Activated naive CD8-positive, alpha-beta T cell treated with anti-CD3 and anti-CD28 coated beads, Interleukin-2, amount 50 U/mL, for 24 hours (primary cell): ENCODE measurements at regions not wholly inside any gene's neighbourhood (a gene's known extent, or its start where the extent isn't known, plus 50 kb on each side); places are given as distances from the start of the nearest gene placed in this dataset.

Experiments used
- ATAC-seq: fragments of 150-1000 bp; cut with Tn5 transposase; one replicate; pipeline ENCODE4 v1.10.0; 2021
- DNase-seq: peaks from one replicate; pipeline ENCODE4 v3.0.0; 2021
- H3K27ac Mint-ChIP-seq: one replicate; pipeline ENCODE4 v1.8.0; 2021; ENCODE audit warnings: mild to moderate bottlenecking, mixed read lengths
- H3K27me3 Mint-ChIP-seq: one replicate; pipeline ENCODE4 v1.8.0; 2021; ENCODE audit warnings: mixed read lengths
- H3K36me3 Mint-ChIP-seq: one replicate; pipeline ENCODE4 v1.8.0; 2021; ENCODE audit warnings: low read depth, mixed read lengths
- H3K4me1 Mint-ChIP-seq: one replicate; pipeline ENCODE4 v1.8.0; 2021; ENCODE audit warnings: mixed read lengths
- H3K4me3 Mint-ChIP-seq: one replicate; pipeline ENCODE4 v1.8.0; 2021; ENCODE audit warnings: mild to moderate bottlenecking, moderate library complexity, mixed read lengths
- H3K9me3 Mint-ChIP-seq: one replicate; pipeline ENCODE4 v1.8.0; 2021; ENCODE audit warnings: mixed read lengths

DNA sequence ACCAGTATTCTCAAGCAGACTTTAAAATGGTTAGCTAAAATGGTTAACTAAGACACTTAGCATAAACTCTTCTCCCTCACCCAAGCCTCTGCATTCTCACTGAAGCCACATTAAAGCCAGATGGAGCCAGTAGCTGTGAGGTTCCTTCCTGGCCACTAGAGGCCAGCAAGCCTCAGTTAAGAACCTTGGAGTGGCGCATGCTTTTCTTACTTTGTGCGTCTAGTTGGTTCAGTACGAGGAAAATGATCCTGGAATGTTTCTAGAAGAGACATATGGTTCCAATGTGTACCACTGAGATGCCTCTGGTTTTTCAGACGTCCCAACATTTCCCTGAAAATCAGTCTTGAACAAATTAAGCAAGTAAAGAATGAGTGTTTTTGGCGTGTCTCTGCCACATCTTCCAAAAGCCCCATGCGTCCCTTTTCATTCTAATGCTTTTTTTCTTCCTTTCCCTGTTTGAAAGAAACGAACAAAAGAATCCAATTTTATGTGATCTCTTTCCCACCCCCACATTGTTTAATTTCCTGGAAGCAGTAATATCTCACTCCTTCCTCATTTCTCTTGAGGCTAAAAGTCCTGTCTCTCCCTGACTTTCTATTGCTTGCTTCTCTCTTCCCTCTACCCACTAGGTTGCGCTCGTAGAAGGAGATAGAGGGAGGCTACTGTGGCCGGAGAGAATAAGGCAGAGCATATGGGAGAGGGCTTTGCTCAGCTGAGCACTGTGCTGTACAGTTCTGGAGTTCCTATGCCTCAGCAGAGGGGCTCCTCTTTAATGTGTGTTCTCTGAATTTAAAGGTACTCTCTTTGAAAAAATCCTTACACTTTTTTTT is 82.9 kb upstream of the TAB3 start:
- Mint-ChIP-seq H3K36me3 (no peaks in the 10 kb centered on the region), H3K9me3 (no peaks in the 10 kb centered on the region), H3K27ac (no peak overlapping the region), H3K4me1 (peaks cover 14% of the 10 kb centered on the region), H3K27me3 (no peaks in the 10 kb centered on the region), H3K4me3 (peak overlapping the region; percentile 59)
- DNase-seq (peak; percentile 2), ATAC-seq (peak; percentile 75)

DNA sequence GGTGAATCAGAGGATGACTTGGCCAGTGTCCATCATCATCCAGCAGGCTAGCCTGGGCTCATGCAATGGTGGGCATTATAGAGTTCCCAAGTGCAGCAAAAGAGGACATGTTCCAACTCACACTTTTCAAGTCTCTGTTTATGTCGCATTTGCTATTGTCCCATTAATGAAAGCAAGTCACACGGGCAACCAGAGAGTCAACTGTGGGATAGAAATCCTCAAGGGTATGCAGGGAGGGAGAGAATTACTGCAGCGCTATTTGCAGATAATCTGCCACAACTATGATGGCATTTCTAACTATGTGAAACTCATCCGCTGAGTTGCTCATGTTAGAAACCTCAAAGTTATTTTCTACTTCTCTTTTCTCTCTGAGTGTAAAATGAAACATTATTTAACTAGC is 78.5 kb upstream of the TAB3 start:
- ATAC-seq, result no peak
- no peak overlapping the region for H3K27ac Mint-ChIP-seq
- no peak overlapping the region for H3K4me3 Mint-ChIP-seq
- no peaks in the 10 kb centered on the region for H3K27me3 Mint-ChIP-seq
- H3K36me3 Mint-ChIP-seq, result no peaks in the 10 kb centered on the region
- no peaks in the 10 kb centered on the region for H3K9me3 Mint-ChIP-seq
- peaks cover 5% of the 10 kb centered on the region for H3K4me1 Mint-ChIP-seq
- DNase-seq, result no peak

DNA sequence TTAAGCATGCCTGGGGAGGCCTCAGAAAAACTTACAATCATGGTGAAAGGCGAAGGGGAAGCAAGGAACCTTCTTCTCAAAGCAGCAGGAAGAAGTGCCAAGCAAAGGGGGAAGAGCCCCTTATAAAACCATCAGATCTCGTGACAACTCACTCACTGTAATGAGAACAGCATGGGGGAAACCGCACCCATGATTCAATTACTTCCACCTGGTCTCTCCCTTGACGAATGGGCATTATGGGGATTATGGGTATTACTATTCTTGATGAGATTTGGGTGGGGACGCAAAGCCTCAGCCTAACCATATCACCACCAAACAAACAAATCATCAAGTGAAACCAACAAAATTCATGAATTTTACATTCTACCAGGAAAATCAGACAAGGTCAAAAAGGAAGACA is 76.7 kb upstream of the TAB3 start:
- Mint-ChIP-seq H3K4me1 (no peaks in the 10 kb centered on the region), H3K27ac (no peak overlapping the region), H3K9me3 (no peaks in the 10 kb centered on the region), H3K27me3 (no peaks in the 10 kb centered on the region), H3K4me3 (no peak overlapping the region), H3K36me3 (no peaks in the 10 kb centered on the region)
- DNase-seq (no peak), ATAC-seq (no peak)

DNA sequence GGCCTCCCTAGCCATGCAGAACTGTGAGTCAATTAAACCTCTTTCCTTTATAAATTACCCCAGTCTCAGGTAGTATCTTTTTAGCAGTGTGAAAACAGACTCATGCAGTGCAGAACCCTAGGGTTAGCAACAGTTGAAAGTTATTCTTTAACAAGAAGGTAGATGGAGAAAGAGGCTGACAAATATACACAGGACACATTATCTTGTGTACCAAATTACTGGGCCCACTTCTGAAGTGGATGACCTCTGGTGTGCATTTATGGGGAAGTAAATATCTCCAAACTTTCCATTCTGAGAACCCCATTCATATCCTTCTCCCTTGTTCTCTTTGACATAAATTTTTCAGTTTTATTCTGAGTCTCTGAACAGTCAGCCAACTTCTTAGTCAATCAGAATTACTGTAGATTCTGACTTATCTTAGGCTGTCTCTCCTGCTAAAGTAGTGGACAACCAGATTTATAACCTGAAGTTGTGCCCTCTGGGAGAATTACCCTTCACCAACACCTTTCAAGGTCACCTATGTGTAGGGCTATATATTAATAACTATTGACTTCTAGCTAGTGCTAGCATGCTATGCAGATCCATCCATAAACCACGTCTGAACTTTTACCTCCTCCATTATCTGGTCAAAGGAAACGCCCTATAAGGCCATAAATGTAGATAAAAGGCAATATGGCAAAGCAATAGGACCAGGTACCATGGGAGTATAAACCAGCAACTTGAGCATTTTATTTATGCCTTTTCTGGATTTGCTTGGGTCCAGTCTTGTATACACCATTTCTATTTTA is 72.5 kb upstream of the TAB3 start:
- DNase-seq, result no peak
- H3K36me3 Mint-ChIP-seq, result no peaks in the 10 kb centered on the region
- no peaks in the 10 kb centered on the region for H3K27me3 Mint-ChIP-seq
- no peaks in the 10 kb centered on the region for H3K9me3 Mint-ChIP-seq
- no peak overlapping the region for H3K27ac Mint-ChIP-seq
- no peaks in the 10 kb centered on the region for H3K4me1 Mint-ChIP-seq
- ATAC-seq, result no peak
- H3K4me3 Mint-ChIP-seq, result no peak overlapping the region

DNA sequence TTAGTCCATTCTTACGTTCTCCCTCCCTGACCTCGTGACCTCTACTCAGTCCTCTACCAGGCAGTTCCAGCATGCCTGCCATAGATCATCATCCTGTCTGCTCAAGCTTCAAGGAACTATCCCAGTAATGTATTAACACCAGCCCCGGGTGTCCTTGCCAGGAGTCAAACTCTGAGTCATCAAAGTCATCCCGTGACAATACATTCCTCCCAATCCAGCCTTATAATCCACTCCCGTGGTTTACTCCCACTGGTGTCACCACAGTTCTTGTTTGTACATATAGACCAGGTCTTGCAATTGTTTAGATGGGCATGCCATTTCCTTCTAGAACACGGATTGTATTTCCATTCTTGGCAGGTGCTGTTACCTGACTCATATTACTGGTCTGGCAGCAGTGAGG is 68.7 kb upstream of the TAB3 start:
- ATAC-seq (no peak), DNase-seq (no peak)
- Mint-ChIP-seq H3K36me3 (no peaks in the 10 kb centered on the region), H3K9me3 (no peaks in the 10 kb centered on the region), H3K4me1 (no peaks in the 10 kb centered on the region), H3K27me3 (no peaks in the 10 kb centered on the region), H3K27ac (no peak overlapping the region), H3K4me3 (no peak overlapping the region)

DNA sequence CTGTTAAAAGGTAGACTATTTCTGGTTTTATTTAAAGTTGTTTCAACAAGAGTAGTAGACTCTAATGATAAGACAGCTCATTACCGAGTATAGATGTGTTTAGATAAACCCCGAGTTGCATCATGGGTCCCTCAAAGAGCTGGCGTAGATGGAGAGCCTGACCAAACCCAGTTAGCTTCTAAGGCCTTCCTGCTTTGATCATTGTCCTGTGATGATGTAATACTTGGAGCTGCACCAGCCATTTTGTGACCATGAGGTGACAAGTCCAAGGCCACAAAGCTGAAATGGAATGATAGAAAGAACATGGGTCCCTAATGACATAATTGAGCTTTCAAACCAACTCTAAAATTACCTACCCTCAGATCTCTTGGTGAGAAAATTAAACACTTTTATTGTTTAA is 66.6 kb upstream of the TAB3 start:
- DNase-seq (no peak), ATAC-seq (no peak)
- no peaks in the 10 kb centered on the region for H3K27me3 Mint-ChIP-seq
- peaks cover 5% of the 10 kb centered on the region for H3K9me3 Mint-ChIP-seq
- H3K4me3 Mint-ChIP-seq, result no peak overlapping the region
- no peak overlapping the region for H3K27ac Mint-ChIP-seq
- H3K36me3 Mint-ChIP-seq, result no peaks in the 10 kb centered on the region
- no peaks in the 10 kb centered on the region for H3K4me1 Mint-ChIP-seq

- ATAC-seq, result no peak
- no peak overlapping the region for H3K27ac Mint-ChIP-seq
Observed at GRCh38 chrX:30951003-30951402, 61.9 kb upstream of the TAB3 start.

DNA sequence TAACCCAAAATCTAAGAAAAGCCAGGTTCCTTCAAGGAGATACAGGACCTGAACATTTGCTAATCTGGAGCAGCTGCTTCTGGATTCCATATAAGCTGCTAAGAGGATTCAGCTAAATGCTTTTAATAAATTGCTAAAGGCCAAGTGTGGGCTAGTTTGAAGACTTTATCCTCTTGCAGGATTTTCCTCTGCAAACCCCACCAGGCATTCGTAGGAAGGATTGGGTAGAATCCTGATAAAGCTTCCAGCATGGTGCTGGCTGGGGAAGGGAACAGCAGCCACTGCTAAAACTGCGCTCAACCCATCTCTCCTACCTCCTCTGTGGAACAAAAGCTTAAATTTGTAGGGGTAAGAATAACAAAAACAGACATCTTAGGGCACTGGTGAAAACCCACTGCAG is 61.3 kb upstream of the TAB3 start:
- no peaks in the 10 kb centered on the region for H3K27me3 Mint-ChIP-seq
- DNase-seq, result no peak
- H3K27ac Mint-ChIP-seq, result no peak overlapping the region
- peaks cover 5% of the 10 kb centered on the region for H3K9me3 Mint-ChIP-seq
- no peak overlapping the region for H3K4me3 Mint-ChIP-seq
- no peak for ATAC-seq
- no peaks in the 10 kb centered on the region for H3K4me1 Mint-ChIP-seq
- no peaks in the 10 kb centered on the region for H3K36me3 Mint-ChIP-seq

More at GRCh38 chrX:30951003-30951402, 61.9 kb upstream of the TAB3 start:
- Mint-ChIP-seq H3K9me3 (peaks cover 5% of the 10 kb centered on the region), H3K4me1 (no peaks in the 10 kb centered on the region), H3K4me3 (no peak overlapping the region), H3K36me3 (no peaks in the 10 kb centered on the region), H3K27me3 (no peaks in the 10 kb centered on the region)
- no peak for DNase-seq

DNA sequence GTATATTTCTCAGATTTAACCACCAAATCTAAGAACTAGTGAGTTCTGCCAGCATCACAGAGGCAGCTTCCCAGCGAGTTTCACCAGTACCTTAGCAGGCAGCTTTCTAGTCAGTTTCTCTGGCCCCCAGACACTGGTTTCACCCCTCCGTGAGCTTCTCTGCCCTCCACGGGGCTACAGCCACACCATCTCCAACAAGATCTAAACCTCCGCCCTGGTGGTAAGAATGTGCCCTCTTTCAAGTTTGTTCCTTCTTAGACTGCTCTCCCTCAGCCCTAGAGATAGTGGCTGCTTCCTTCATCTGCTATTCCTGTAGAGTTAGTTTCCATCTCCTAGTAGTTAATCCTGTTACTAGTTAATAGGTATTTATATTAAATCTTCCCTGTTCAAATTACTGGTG is 60.5 kb upstream of the TAB3 start:
- DNase-seq, result no peak
- ATAC-seq, result no peak
- no peaks in the 10 kb centered on the region for H3K27me3 Mint-ChIP-seq
- no peaks in the 10 kb centered on the region for H3K4me1 Mint-ChIP-seq
- peaks cover 5% of the 10 kb centered on the region for H3K9me3 Mint-ChIP-seq
- H3K27ac Mint-ChIP-seq, result no peak overlapping the region
- H3K4me3 Mint-ChIP-seq, result no peak overlapping the region
- H3K36me3 Mint-ChIP-seq, result no peaks in the 10 kb centered on the region

- H3K4me1 Mint-ChIP-seq, result no peaks in the 10 kb centered on the region
- H3K9me3 Mint-ChIP-seq, result peaks cover 5% of the 10 kb centered on the region
- no peaks in the 10 kb centered on the region for H3K36me3 Mint-ChIP-seq
- ATAC-seq (no peak), DNase-seq (no peak)
- no peak overlapping the region for H3K27ac Mint-ChIP-seq
- no peaks in the 10 kb centered on the region for H3K27me3 Mint-ChIP-seq
- no peak overlapping the region for H3K4me3 Mint-ChIP-seq
Observed at GRCh38 chrX:30948626-30949025, 59.6 kb upstream of the TAB3 start.

GRCh38 chrX:30948051-30948450 is 59.0 kb upstream of the TAB3 start:
- Mint-ChIP-seq H3K36me3 (no peaks in the 10 kb centered on the region), H3K27ac (no peak overlapping the region), H3K9me3 (peaks cover 5% of the 10 kb centered on the region), H3K27me3 (no peaks in the 10 kb centered on the region), H3K4me3 (no peak overlapping the region), H3K4me1 (no peaks in the 10 kb centered on the region)
- ATAC-seq, result no peak
- no peak for DNase-seq

DNA sequence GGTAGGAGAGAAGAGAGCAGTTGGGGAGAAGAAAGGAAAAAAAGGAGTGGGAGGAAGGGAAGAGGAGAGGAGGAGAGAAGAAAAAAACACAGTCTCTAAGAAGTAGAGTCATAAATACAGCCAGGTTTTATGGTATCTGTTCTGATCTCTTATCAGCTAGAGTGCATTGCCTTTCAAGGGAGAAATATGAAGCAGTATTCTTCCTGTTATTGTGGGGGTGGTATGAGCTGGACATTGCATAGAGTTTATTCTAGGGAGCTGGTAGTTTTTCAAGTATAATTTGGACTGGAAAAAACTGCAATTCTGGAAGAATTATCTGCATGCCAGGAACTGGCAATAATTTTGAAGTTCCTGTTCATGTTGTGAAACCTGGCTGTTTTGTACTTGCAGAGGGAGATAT is 54.9 kb upstream of the TAB3 start:
- no peak for DNase-seq
- no peak overlapping the region for H3K4me3 Mint-ChIP-seq
- no peaks in the 10 kb centered on the region for H3K27me3 Mint-ChIP-seq
- no peak overlapping the region for H3K27ac Mint-ChIP-seq
- H3K36me3 Mint-ChIP-seq, result no peaks in the 10 kb centered on the region
- ATAC-seq, result no peak
- H3K4me1 Mint-ChIP-seq, result no peaks in the 10 kb centered on the region
- no peaks in the 10 kb centered on the region for H3K9me3 Mint-ChIP-seq

GRCh38 chrX:30941898-30942297 is 52.8 kb upstream of the TAB3 start:
- H3K9me3 Mint-ChIP-seq, result no peaks in the 10 kb centered on the region
- no peak overlapping the region for H3K27ac Mint-ChIP-seq
- no peak for ATAC-seq
- no peaks in the 10 kb centered on the region for H3K36me3 Mint-ChIP-seq
- H3K4me3 Mint-ChIP-seq, result no peak overlapping the region
- no peak for DNase-seq
- H3K4me1 Mint-ChIP-seq, result no peaks in the 10 kb centered on the region
- no peaks in the 10 kb centered on the region for H3K27me3 Mint-ChIP-seq

DNA sequence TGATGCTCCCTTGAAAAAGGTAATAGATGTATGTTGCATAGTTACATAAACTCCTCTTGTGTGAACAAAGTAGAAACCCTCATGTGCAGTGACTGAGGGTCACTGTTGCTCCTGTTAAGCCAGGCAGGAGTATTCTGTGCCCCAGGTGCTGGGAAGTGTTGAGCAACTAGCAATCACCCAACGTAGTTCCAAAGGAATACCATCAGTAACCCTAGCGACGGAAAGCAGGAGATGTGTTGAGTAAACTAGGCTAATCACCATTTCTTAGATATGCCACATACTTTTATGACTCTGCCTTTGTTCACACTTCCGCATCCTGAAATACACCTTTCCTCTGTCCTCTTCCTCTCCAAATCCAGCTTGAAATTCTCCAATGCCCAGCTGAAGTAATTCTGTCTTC is 50.9 kb upstream of the TAB3 start:
- no peaks in the 10 kb centered on the region for H3K4me1 Mint-ChIP-seq
- DNase-seq (no peak), ATAC-seq (no peak)
- no peak overlapping the region for H3K27ac Mint-ChIP-seq
- no peaks in the 10 kb centered on the region for H3K27me3 Mint-ChIP-seq
- H3K4me3 Mint-ChIP-seq, result no peak overlapping the region
- H3K9me3 Mint-ChIP-seq, result no peaks in the 10 kb centered on the region
- no peaks in the 10 kb centered on the region for H3K36me3 Mint-ChIP-seq
